Suprapubic skin (tissue), 3 donors: ENCODE measurements at regions not wholly inside any gene's neighbourhood (a gene's known extent, or its start where the extent isn't known, plus 50 kb on each side); places are given as distances from the start of the nearest gene placed in this dataset.

Experiments used
- CTCF ChIP-seq, 2 donors: fragments of 200-600 bp in 1 of 2; fragments of 450-650 bp in 1 of 2; sonication (generic) in 1 of 2; IDR thresholded peaks; one replicate each; pipeline ENCODE4 v1.5.1; 2016 to 2019; ENCODE audit warnings: antibody characterized with exemption in 2 of 2, mild to moderate bottlenecking in 1 of 2, moderate library complexity in 1 of 2
- POLR2A ChIP-seq, 2 donors: fragments of 450-650 bp; IDR thresholded peaks; one replicate each; pipeline ENCODE4 v1.6.1; 2017; ENCODE audit warnings: antibody characterized with exemption in 2 of 2, mild to moderate bottlenecking in 2 of 2, moderate library complexity in 2 of 2

- no peak for TF ChIP-seq CTCF (IDR thresholded peaks at IDR 0.05)
- no peak for TF ChIP-seq POLR2A (IDR thresholded peaks at IDR 0.05)
These were observed 111.6 kb upstream of the ERRFI1 start for GRCh38 chr1:8137481-8138244.
